DOHH2 (cell line): ENCODE measurements at regions not wholly inside any gene's neighbourhood (a gene's known extent, or its start where the extent isn't known, plus 50 kb on each side); places are given as distances from the start of the nearest gene placed in this dataset.

Experiments used
- CTCF ChIP-seq: fragments of 200-600 bp; sonication (generic); IDR thresholded peaks from one replicate; pipeline ENCODE4 v1.5.1; 2014; ENCODE audit warnings: antibody characterized with exemption, mild to moderate bottlenecking, low read depth, low read length; ENCODE audit not compliant: poor library complexity, severe bottlenecking
- EZH2phosphoT487 ChIP-seq: fragments of 200-600 bp; sonication (generic); IDR thresholded peaks from 2 replicates; pipeline ENCODE4 v1.6.1; 2017; ENCODE audit warnings: borderline replicate concordance, mild to moderate bottlenecking, antibody characterized with exemption, low read length, moderate library complexity, mixed read lengths

DNA sequence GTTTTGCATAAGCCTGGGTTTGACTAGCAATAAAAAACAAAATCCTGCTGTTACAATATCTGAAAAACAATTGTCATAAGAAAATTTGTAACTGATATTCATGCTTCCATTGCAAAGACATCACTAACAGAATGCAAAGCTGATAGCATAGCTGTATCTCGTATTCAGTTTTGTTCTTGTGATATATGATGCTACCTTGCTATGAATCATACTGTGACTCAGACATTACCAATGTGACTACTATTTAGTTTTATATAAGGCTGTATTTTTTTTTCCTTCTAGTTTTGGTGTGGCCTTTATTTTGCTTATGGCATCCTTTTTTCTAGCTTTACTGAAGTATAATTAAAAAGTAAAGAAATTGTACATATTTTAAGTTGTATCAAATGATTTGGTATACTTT is 1381.8 kb downstream of the MRPL39 start:
- no peak for TF ChIP-seq CTCF
- TF ChIP-seq EZH2phosphoT487: no peak
